Chondrocyte (in vitro differentiated cells): ENCODE measurements at regions not wholly inside any gene's neighbourhood (a gene's known extent, or its start where the extent isn't known, plus 50 kb on each side); places are given as distances from the start of the nearest gene placed in this dataset.
"Not testable (repeated sequence)": the region's sequence is repeated elsewhere in the genome, so short reads cannot be mapped to it uniquely, and the experiment has no call there.

Experiments used
- DNase-seq: peaks from one replicate; pipeline ENCODE4 v3.0.0; 2021; ENCODE audit warnings: mixed read lengths, low spot score
- H3K27ac Mint-ChIP-seq: one replicate; pipeline ENCODE4 v1.8.0; 2021; ENCODE audit warnings: mild to moderate bottlenecking, moderate library complexity, mixed read lengths; ENCODE audit not compliant: unreplicated experiment
- H3K27me3 Mint-ChIP-seq: 2 replicates; pipeline ENCODE4 v1.8.0; 2021; ENCODE audit warnings: low read depth, mixed read lengths
- H3K36me3 Mint-ChIP-seq: 2 replicates; pipeline ENCODE4 v1.8.0; 2021; ENCODE audit warnings: low read depth, mixed read lengths
- H3K4me1 Mint-ChIP-seq: 2 replicates; pipeline ENCODE4 v1.8.0; 2021; ENCODE audit warnings: low read depth, mild to moderate bottlenecking, mixed read lengths
- H3K4me3 Mint-ChIP-seq: one replicate; pipeline ENCODE4 v1.8.0; 2021; ENCODE audit warnings: mild to moderate bottlenecking, moderate library complexity, mixed read lengths; ENCODE audit not compliant: unreplicated experiment
- H3K9me3 Mint-ChIP-seq: 2 replicates; pipeline ENCODE4 v1.8.0; 2021; ENCODE audit warnings: low read depth, mixed read lengths
- TF ChIP-seq, protein P1 (sequence below): fragments of 200-600 bp; sonication (generic); IDR thresholded peaks from 2 replicates; pipeline ENCODE4 v1.5.0; 2021; ENCODE audit warnings: antibody characterized with exemption, mild to moderate bottlenecking, moderate library complexity

GRCh38 chr1:24268555-24268954 lies 50.6 kb upstream of the GRHL3 start:
- not testable (repeated sequence) for H3K27ac Mint-ChIP-seq, H3K4me3 Mint-ChIP-seq, DNase-seq, H3K27me3 Mint-ChIP-seq
- Mint-ChIP-seq H3K36me3 (peaks cover 15% of the 10 kb centered on the region), H3K9me3 (peaks cover 33% of the 10 kb centered on the region), H3K4me1 (peaks cover 15% of the 10 kb centered on the region)

DNA sequence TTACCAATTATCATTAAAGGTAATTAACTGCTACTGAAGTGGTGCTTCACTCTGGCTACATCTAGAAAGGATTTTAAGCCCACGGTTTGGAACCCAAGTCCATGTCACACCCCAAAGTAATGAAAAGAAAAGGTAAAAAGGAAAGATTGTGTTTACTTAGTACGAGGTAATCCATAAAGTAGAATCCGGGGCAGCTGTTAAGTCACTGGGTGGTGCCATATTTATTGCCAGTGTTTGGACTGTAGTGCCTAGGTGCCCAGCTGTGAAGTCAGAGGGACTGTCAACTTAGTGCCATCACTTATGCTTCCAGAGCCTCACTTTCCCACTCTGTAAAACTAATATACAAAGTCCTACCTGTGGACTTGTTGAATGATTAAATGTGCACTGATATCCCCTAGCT lies 52.2 kb upstream of the GRHL3 start:
- Mint-ChIP-seq H3K9me3 (peaks cover 22% of the 10 kb centered on the region), H3K4me1 (peaks cover 15% of the 10 kb centered on the region), H3K4me3 (no peak overlapping the region), H3K27ac (peak overlapping the region; percentile 61), H3K36me3 (peaks cover 11% of the 10 kb centered on the region), H3K27me3 (peaks cover 6% of the 10 kb centered on the region)
- no peak for DNase-seq
- TF ChIP-seq, protein P1, sequence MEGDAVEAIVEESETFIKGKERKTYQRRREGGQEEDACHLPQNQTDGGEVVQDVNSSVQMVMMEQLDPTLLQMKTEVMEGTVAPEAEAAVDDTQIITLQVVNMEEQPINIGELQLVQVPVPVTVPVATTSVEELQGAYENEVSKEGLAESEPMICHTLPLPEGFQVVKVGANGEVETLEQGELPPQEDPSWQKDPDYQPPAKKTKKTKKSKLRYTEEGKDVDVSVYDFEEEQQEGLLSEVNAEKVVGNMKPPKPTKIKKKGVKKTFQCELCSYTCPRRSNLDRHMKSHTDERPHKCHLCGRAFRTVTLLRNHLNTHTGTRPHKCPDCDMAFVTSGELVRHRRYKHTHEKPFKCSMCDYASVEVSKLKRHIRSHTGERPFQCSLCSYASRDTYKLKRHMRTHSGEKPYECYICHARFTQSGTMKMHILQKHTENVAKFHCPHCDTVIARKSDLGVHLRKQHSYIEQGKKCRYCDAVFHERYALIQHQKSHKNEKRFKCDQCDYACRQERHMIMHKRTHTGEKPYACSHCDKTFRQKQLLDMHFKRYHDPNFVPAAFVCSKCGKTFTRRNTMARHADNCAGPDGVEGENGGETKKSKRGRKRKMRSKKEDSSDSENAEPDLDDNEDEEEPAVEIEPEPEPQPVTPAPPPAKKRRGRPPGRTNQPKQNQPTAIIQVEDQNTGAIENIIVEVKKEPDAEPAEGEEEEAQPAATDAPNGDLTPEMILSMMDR, result no peak

- H3K4me3 Mint-ChIP-seq, result no peak overlapping the region
- H3K27me3 Mint-ChIP-seq, result peaks cover 2% of the 10 kb centered on the region
- H3K36me3 Mint-ChIP-seq, result peaks cover 5% of the 10 kb centered on the region
- H3K4me1 Mint-ChIP-seq, result peaks cover 15% of the 10 kb centered on the region
- peaks cover 17% of the 10 kb centered on the region for H3K9me3 Mint-ChIP-seq
- H3K27ac Mint-ChIP-seq, result peak overlapping the region; percentile 61
- TF ChIP-seq, protein P1, result peak; percentile 49
- no peak for DNase-seq
Observed at GRCh38 chr1:24266398-24266941, 52.7 kb upstream of the GRHL3 start.

DNA sequence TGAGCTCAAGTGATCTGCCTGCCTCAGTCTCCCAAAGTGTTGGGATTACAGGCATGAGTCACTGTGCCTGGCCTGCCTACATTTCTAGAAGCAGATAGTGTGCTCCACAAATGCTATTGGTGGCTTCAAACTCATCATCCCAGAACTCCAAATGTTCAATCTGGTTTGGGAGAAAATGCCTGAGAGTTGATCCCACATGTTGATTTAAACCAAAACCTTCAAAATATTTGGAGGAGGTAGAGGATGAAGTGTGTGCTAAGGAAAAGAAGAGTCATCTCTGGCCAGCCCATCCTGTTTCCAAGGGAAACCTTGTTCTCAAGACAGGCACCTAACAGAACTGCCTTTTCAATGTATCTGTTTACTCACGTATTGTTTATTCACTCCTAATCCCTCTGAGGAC lies 55.4 kb upstream of the GRHL3 start:
- Mint-ChIP-seq H3K4me3 (no peak overlapping the region), H3K4me1 (peaks cover 15% of the 10 kb centered on the region), H3K36me3 (peaks cover 1% of the 10 kb centered on the region), H3K9me3 (peaks cover 4% of the 10 kb centered on the region), H3K27me3 (no peaks in the 10 kb centered on the region), H3K27ac (no peak overlapping the region)
- no peak for DNase-seq
- TF ChIP-seq, protein P1, result no peak

DNA sequence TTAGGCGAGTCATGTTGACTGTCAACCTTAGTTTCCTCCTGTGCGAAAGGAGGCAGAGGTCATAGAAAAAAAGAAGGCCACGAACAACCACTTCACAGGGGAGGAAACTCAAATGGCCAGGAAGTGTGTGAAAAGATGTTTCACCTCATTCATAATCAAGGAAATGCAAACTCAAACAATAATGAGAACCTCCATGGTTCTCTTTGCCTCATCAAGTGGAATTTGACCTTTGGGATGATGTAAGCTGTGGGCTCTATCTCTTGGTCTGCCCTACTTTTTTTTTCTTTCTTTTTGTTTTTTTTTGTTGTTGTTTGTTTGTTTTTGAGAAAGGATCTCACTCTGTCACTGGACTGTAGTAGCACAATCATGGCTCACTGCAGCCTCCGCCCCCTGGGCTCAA lies 55.9 kb upstream of the GRHL3 start:
- TF ChIP-seq, protein P1, result no peak
- no peak overlapping the region for H3K4me3 Mint-ChIP-seq
- no peaks in the 10 kb centered on the region for H3K27me3 Mint-ChIP-seq
- peaks cover 15% of the 10 kb centered on the region for H3K4me1 Mint-ChIP-seq
- no peak overlapping the region for H3K27ac Mint-ChIP-seq
- H3K9me3 Mint-ChIP-seq, result peaks cover 4% of the 10 kb centered on the region
- peaks cover 1% of the 10 kb centered on the region for H3K36me3 Mint-ChIP-seq
- DNase-seq, result no peak

DNA sequence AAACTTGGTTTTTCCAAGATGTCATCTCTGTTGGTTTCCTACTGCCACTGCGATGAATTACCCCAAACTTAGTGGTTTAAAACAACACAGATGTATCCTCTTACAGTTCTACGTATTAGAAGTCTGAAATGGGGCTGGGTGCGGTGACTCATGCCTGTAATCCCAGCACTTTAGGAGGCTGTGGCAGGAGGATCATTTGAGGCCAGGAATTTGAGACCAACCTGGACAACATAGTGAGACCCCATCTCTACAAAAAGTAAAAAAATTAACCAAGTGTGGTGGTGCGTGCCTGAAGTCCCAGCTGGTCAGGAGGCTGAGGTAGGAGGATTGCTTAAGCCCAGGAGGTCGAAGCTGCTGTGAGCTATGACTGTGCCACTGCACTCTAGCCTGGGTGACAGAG lies 57.2 kb upstream of the GRHL3 start:
- no peak for DNase-seq
- no peaks in the 10 kb centered on the region for H3K27me3 Mint-ChIP-seq
- no peak overlapping the region for H3K27ac Mint-ChIP-seq
- no peak overlapping the region for H3K4me3 Mint-ChIP-seq
- peaks cover 4% of the 10 kb centered on the region for H3K9me3 Mint-ChIP-seq
- peaks cover 1% of the 10 kb centered on the region for H3K36me3 Mint-ChIP-seq
- TF ChIP-seq, protein P1, result no peak
- H3K4me1 Mint-ChIP-seq, result peaks cover 13% of the 10 kb centered on the region
